Fibroblast of lung (primary cell): ENCODE measurements at regions not wholly inside any gene's neighbourhood (a gene's known extent, or its start where the extent isn't known, plus 50 kb on each side); places are given as distances from the start of the nearest gene placed in this dataset.

Experiments
- DNase-seq, 2 donors: peaks; one replicate each; pipeline versions ENCODE4 v3.0.0 to v3.0.0-alpha.2; 2010; ENCODE audit warnings: low read depth in 2 of 2
- H2AFZ ChIP-seq: 2 replicates; pipeline ENCODE4 v1.5.1; 2012; ENCODE audit warnings: low read length, control low read depth, inconsistent platforms
- H3K27ac ChIP-seq: 2 replicates; pipeline ENCODE4 v1.5.1; 2011; ENCODE audit warnings: low read length, control low read depth; ENCODE audit not compliant: insufficient read depth
- H3K27me3 ChIP-seq: 2 replicates; pipeline ENCODE4 v1.5.1; 2011; ENCODE audit warnings: mild to moderate bottlenecking, low read length; ENCODE audit not compliant: control insufficient read depth, insufficient read depth
- H3K36me3 ChIP-seq: 2 replicates; pipeline ENCODE4 v1.5.1; 2011; ENCODE audit warnings: low read length; ENCODE audit not compliant: control insufficient read depth, insufficient read depth
- H3K4me1 ChIP-seq: 2 replicates; pipeline ENCODE4 v1.5.1; 2011; ENCODE audit warnings: low read length; ENCODE audit not compliant: control insufficient read depth, insufficient read depth; ENCODE audit errors: extremely low read depth
- H3K4me2 ChIP-seq: 2 replicates; pipeline ENCODE4 v1.5.1; 2011; ENCODE audit warnings: low read length, control low read depth; ENCODE audit not compliant: insufficient read depth; ENCODE audit errors: extremely low read depth
- H3K4me3 ChIP-seq, 4 experiments: fragments of 200-600 bp in 1 of 4; sonication (generic) in 1 of 4; replicated peaks in 1 of 4; 2 replicates each; pipeline ENCODE4 v1.5.1; 2011 to 2016; ENCODE audit warnings: low read length in 4 of 4, low read depth in 3 of 4, mild to moderate bottlenecking in 3 of 4, control low read depth in 2 of 4, inconsistent platforms in 1 of 4, mixed read lengths in 1 of 4; ENCODE audit not compliant: insufficient read depth in 1 of 4; ENCODE audit errors: control extremely low read depth in 1 of 4
- H3K79me2 ChIP-seq: 2 replicates; pipeline ENCODE4 v1.5.1; 2012; ENCODE audit warnings: mild to moderate bottlenecking, low read length, inconsistent platforms; ENCODE audit not compliant: control insufficient read depth, insufficient read depth
- H3K9ac ChIP-seq: 2 replicates; pipeline ENCODE4 v1.5.1; 2011; ENCODE audit warnings: mild to moderate bottlenecking, low read length, control low read depth; ENCODE audit not compliant: insufficient read depth
- H3K9me3 ChIP-seq: 2 replicates; pipeline ENCODE4 v1.5.1; 2012; ENCODE audit warnings: low read depth, low read length; ENCODE audit not compliant: control insufficient read depth, insufficient read depth
- H4K20me1 ChIP-seq: 2 replicates; pipeline ENCODE4 v1.5.1; 2011; ENCODE audit warnings: low read length; ENCODE audit not compliant: control insufficient read depth, insufficient read depth; ENCODE audit errors: extremely low read depth
- EZH2 ChIP-seq: IDR thresholded peaks from 2 replicates; pipeline ENCODE4 v1.5.1; 2012; ENCODE audit warnings: low read length, control low read depth, mild to moderate bottlenecking; ENCODE audit errors: missing control alignments
- TF ChIP-seq, protein P1 (sequence below), 2 donors: IDR thresholded peaks in 1 of 2; conservative IDR thresholded peaks in 1 of 2; 1 replicate in 1 of 2; 2 replicates in 1 of 2; pipeline ENCODE4 v1.5.1; 2011 to 2012; ENCODE audit warnings: low read length in 2 of 2, control low read depth in 1 of 2, inconsistent platforms in 1 of 2, low read depth in 1 of 2, mild to moderate bottlenecking in 1 of 2

DNA sequence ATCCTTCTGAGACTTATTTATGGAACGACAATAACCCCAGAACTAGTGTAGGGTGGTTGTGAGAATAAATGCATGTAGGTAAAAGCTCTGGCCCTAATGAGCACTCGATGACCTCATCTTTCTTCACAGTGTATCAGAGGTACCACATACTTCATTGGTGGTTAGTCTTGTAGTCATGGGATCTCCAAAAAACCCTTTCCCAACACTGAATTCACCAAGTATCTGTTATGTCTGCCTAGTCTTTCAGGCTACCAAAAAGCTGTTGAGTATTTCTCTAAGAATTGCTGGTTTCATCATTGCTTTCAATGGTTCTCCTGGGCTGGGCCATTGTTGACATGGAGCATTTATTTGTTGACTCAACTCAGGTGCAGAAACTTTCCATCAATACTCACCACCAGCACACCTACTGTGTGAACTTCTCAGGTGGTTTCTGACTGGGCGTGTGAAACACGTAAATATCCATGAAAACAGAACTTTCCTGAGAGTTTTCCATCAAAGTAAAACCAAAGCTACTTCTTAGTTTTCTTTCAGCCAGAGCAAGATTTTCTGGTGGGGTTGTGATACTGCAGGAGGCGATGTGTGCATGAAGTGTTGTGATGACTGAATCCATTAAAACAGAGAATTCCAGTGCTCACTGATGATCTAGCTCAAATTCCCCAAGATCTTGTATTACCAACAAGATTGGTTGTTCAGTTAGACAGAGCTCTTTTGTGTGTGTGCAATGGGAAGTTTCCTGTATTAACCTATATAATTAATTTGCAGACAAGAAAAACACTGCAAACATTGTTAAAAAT lies 51.4 kb upstream of the SLC35B4 start:
- Histone ChIP-seq H3K9me3 (no peaks in the 10 kb centered on the region), H3K27ac (no peak overlapping the region), H3K79me2 (no peaks in the 10 kb centered on the region)

More for the DNA sequence above, 51.4 kb upstream of the SLC35B4 start:
- H4K20me1 ChIP-seq: no peaks in the 10 kb centered on the region
- no peak overlapping the region for H3K9ac ChIP-seq
- no peak overlapping the region for H3K4me2 ChIP-seq
- no peaks in the 10 kb centered on the region for H3K4me1 ChIP-seq
- no peaks in the 10 kb centered on the region for H3K27me3 ChIP-seq
- no peak for DNase-seq
- H3K36me3 ChIP-seq: no peaks in the 10 kb centered on the region
- H2AFZ ChIP-seq: no peak overlapping the region
- H3K4me3 ChIP-seq: no peak overlapping the region
- TF ChIP-seq, protein P1, sequence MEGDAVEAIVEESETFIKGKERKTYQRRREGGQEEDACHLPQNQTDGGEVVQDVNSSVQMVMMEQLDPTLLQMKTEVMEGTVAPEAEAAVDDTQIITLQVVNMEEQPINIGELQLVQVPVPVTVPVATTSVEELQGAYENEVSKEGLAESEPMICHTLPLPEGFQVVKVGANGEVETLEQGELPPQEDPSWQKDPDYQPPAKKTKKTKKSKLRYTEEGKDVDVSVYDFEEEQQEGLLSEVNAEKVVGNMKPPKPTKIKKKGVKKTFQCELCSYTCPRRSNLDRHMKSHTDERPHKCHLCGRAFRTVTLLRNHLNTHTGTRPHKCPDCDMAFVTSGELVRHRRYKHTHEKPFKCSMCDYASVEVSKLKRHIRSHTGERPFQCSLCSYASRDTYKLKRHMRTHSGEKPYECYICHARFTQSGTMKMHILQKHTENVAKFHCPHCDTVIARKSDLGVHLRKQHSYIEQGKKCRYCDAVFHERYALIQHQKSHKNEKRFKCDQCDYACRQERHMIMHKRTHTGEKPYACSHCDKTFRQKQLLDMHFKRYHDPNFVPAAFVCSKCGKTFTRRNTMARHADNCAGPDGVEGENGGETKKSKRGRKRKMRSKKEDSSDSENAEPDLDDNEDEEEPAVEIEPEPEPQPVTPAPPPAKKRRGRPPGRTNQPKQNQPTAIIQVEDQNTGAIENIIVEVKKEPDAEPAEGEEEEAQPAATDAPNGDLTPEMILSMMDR (conservative IDR thresholded peaks at IDR 0.05 in 1 of 2, IDR thresholded peaks at IDR 0.05 in 1 of 2; ENCODE audit: low read depth in 1 of 2, low read length in 2 of 2): no peak
- TF ChIP-seq EZH2: no peak
